Natural killer cell treated with Interleukin-12 subunit alpha and Interleukin-12 subunit beta and Interleukin-15 and Interleukin-18, amount 100 ng/mL, for 72 hours (primary cell): ENCODE measurements at regions not wholly inside any gene's neighbourhood (a gene's known extent, or its start where the extent isn't known, plus 50 kb on each side); places are given as distances from the start of the nearest gene placed in this dataset.

Experiments used
- ATAC-seq, 2 donors: fragments of 150-1000 bp; cut with Tn5 transposase in 1 of 2; sonication (Bioruptor Pico), chemical (Tn5 transposase) in 1 of 2; 2 replicates each; pipeline ENCODE4 v1.10.0; 2021
- DNase-seq: peaks from one replicate; pipeline ENCODE4 v3.0.0; 2022; ENCODE audit warnings: low spot score
- H3K27ac Mint-ChIP-seq, 2 donors: 1 replicate in 1 of 2; 2 replicates in 1 of 2; pipeline ENCODE4 v1.8.0; 2022; ENCODE audit warnings: mixed read lengths in 2 of 2, mild to moderate bottlenecking in 1 of 2, moderate library complexity in 1 of 2
- H3K27me3 Mint-ChIP-seq, 2 donors: 1 replicate in 1 of 2; 2 replicates in 1 of 2; pipeline ENCODE4 v1.8.0; 2022; ENCODE audit warnings: mixed read lengths in 2 of 2
- H3K36me3 Mint-ChIP-seq: one replicate; pipeline ENCODE4 v1.8.0; 2022; ENCODE audit warnings: mixed read lengths
- H3K4me1 Mint-ChIP-seq, 2 donors: 1 replicate in 1 of 2; 2 replicates in 1 of 2; pipeline ENCODE4 v1.8.0; 2022; ENCODE audit warnings: low read depth in 2 of 2, mixed read lengths in 2 of 2, mild to moderate bottlenecking in 1 of 2
- H3K4me3 Mint-ChIP-seq: one replicate; pipeline ENCODE4 v1.8.0; 2022; ENCODE audit warnings: mixed read lengths
- H3K9me3 Mint-ChIP-seq: 2 replicates; pipeline ENCODE4 v1.8.0; 2022; ENCODE audit warnings: mixed read lengths

DNA sequence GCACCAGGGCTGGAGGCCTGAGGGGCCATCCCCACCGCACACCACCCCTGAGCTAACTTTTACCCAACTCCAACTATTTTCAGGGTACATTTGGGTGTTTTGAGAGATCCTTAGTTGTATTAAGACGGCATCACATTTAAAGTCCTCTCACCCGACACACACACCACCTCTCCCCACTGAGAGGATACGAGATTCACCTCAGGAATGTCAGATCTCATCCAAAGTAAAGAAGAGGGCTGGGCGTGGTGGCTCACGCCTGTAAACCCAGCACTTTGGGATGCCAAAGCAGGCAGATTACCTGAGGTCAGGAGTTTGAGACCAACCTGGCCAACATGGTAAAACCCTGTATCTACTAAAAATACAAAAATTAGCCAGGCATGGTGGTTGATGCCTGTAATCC lies 88.4 kb downstream of the RBFOX3 start:
- H3K4me1 Mint-ChIP-seq: no peaks in the 10 kb centered on the region
- H3K27ac Mint-ChIP-seq: no peak overlapping the region
- H3K9me3 Mint-ChIP-seq: no peaks in the 10 kb centered on the region
- no peak overlapping the region for H3K4me3 Mint-ChIP-seq
- no peak for DNase-seq
- H3K36me3 Mint-ChIP-seq: no peaks in the 10 kb centered on the region
- H3K27me3 Mint-ChIP-seq: no peaks in the 10 kb centered on the region
- ATAC-seq: no peak

DNA sequence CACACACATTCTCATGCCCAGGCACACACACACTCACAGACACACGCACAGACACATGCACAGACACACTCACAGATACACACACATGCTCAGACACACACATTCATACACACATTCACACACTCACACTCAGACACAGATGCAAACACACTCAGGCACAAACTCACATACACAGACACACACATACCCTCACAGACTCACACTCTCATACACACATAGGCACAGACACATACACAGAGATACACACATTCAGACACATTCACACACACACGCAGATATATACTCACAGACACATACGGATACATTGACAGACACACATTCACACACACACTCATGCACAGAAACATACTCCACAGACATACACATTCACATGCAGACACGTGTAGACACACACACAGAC lies 89.6 kb downstream of the RBFOX3 start:
- H3K4me1 Mint-ChIP-seq: no peaks in the 10 kb centered on the region
- no peak overlapping the region for H3K27ac Mint-ChIP-seq
- no peak overlapping the region for H3K4me3 Mint-ChIP-seq
- no peaks in the 10 kb centered on the region for H3K27me3 Mint-ChIP-seq
- no peak for DNase-seq
- no peak for ATAC-seq
- no peaks in the 10 kb centered on the region for H3K36me3 Mint-ChIP-seq
- H3K9me3 Mint-ChIP-seq: no peaks in the 10 kb centered on the region

DNA sequence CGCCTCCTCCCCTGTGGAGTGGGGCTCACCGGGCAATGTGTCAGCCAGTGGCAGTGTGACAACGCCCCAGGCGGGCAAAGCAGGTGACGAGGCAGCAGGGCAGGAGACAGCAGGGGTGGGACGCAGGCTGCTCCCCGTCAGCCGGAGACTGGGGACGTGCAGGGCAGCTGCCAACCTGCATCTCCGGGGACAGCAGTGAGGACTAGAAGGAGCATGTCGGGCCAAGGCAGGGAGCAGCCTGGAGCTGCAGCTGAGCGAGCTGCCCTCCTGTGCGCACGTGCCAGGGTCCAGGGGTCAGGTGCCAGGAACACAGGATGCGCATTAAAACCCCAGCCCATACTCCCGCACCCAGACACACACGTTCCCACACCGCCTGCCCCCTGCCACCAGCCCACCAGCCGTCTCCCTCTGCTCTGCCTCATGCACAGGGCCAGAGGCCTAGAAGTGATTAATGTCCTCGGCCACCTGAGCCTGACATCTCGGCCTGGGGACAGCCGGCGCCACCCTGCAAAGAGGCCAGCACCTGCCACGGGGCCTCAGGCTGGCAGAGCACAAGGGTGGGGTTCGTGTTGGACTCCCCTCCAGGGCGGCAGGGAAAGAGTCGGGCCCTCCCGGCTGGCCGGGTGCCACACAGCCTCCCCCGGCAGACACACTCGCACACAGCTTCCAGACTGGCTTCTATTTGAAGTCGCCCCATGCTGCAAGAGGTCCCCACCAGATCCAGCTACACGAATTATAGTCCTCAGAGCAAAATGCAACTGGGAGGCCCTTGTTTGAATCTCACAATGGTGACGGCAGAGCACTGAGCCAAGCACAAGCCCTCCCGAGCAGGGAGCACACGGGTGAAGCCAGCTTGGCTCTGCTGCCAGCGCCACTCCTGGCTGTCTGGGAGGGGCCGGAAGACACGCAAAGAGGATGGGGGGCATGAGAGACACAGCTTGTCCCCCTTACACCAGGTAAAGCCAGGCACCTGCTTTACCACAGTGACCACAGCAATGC lies 90.4 kb downstream of the RBFOX3 start:
- Mint-ChIP-seq H3K27ac (no peak overlapping the region), H3K27me3 (peaks cover 0 to 5% of the 10 kb centered on the region in 2 donors), H3K36me3 (no peaks in the 10 kb centered on the region), H3K4me3 (no peak overlapping the region), H3K4me1 (no peaks in the 10 kb centered on the region), H3K9me3 (no peaks in the 10 kb centered on the region)
- ATAC-seq: peak in 1 of 2 donors; percentile 33
- DNase-seq: no peak

DNA sequence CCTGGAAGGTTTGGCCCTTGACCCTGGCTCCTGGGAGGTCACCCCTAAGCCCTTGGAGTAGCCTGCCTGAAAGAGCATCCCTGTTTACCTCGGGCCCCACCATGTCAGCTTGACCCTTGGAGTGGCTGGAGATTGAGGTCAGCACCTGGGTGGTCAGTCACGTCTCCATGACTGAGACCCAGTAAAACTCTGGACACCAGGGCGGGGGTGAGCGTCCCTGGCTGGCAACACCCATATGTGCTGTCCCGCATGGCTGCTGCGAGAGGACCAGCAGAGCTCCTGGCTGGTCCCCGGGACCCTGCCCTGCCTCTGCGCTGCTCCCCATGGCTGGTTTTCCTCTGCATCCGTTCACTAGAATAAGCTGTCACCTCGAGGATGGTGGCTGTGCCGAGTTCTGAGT lies 91.2 kb downstream of the RBFOX3 start:
- Mint-ChIP-seq H3K27me3 (peaks cover 0 to 5% of the 10 kb centered on the region in 2 donors), H3K36me3 (no peaks in the 10 kb centered on the region), H3K4me1 (no peaks in the 10 kb centered on the region), H3K4me3 (no peak overlapping the region), H3K9me3 (no peaks in the 10 kb centered on the region), H3K27ac (no peak overlapping the region)
- DNase-seq (no peak), ATAC-seq (no peak)

DNA sequence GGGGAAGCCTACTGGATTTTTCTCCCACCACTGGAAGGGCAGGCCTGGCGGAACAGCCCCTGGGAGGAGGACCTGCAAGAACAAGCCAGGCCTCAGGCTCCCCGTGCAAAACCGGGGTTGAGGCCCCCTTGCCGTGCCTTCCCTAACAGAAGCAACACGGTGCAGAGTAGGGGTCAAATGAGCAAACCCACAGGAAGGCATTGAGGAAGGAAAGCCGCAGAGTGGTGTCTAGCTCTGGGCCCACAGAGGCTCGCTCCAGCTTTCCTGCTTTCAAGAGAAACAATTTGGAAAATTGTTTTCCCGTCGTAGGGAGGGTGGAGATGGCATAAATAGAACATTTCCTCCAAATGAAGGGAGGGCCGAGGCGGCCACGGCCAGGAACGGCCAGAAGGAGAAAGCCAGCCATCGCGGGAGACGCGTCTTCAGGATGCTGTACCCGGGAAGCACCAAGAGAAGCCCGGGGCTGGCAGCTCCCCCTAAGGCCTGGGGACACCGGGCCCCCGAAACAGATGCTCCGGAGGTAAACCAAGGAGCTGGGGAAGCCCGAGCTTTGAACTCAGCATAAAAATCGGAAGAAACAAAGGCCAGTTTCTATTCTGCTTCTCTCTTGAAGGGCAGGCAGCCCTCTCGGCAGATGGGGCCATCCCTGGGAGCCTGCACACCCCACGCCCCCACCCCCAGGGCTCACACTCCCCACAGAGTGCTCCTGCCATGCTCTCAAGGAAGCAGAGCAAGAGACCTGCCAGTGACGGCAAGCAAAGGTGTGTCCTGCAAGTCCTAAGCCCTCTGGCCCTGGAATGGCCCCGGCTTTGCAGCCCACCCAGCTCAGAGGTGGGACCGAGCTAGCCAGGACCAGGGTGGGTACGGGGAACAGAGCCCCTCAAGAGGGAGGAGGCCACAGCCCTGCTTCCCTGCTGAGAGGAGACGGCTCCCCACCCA lies 92.0 kb downstream of the RBFOX3 start:
- H3K4me3 Mint-ChIP-seq: no peak overlapping the region
- ATAC-seq (no peak), DNase-seq (no peak)
- no peaks in the 10 kb centered on the region for H3K9me3 Mint-ChIP-seq
- no peak overlapping the region for H3K27ac Mint-ChIP-seq
- no peaks in the 10 kb centered on the region for H3K36me3 Mint-ChIP-seq
- H3K4me1 Mint-ChIP-seq: no peaks in the 10 kb centered on the region
- H3K27me3 Mint-ChIP-seq: peaks cover 0 to 5% of the 10 kb centered on the region in 2 donors

DNA sequence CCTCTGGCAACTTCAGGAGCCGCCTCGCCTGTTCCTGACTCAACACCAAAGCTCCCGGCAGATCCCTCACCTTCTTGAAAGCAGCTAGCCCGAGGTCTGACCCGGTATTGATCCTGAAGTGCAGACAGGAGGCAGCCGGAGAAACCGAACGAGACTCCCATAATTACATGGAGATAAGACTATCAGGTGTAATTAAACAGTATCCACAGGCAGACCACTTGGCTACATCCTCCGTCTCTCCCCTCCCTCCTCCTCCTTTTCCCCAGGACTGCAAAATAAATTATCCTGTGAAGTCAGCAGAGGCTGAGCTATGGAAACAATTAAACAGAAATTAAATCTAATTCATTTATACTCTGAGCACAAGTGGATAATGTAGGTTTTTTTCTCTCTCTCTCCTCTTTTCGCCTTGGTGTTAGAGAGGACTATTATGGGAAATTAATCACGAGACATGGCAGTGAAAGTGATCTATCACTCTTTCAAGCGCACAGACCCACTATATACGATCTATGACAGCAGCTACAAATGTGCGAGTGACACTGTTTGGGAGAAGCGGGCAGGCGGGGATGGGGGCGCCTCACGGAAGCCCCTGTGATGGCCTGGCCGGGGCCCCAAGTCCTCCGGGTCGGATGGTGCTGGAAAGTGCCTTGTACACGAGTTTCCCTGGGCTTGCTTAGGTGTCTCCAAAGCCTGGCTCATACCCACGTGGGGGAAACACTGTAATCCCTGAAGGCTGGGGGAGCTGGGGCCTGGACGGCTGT lies 92.8 kb downstream of the RBFOX3 start:
- no peaks in the 10 kb centered on the region for H3K36me3 Mint-ChIP-seq
- ATAC-seq (no peak), DNase-seq (no peak)
- H3K4me1 Mint-ChIP-seq: no peaks in the 10 kb centered on the region
- peaks cover 0 to 5% of the 10 kb centered on the region in 2 donors for H3K27me3 Mint-ChIP-seq
- no peak overlapping the region for H3K27ac Mint-ChIP-seq
- H3K4me3 Mint-ChIP-seq: no peak overlapping the region
- no peaks in the 10 kb centered on the region for H3K9me3 Mint-ChIP-seq

DNA sequence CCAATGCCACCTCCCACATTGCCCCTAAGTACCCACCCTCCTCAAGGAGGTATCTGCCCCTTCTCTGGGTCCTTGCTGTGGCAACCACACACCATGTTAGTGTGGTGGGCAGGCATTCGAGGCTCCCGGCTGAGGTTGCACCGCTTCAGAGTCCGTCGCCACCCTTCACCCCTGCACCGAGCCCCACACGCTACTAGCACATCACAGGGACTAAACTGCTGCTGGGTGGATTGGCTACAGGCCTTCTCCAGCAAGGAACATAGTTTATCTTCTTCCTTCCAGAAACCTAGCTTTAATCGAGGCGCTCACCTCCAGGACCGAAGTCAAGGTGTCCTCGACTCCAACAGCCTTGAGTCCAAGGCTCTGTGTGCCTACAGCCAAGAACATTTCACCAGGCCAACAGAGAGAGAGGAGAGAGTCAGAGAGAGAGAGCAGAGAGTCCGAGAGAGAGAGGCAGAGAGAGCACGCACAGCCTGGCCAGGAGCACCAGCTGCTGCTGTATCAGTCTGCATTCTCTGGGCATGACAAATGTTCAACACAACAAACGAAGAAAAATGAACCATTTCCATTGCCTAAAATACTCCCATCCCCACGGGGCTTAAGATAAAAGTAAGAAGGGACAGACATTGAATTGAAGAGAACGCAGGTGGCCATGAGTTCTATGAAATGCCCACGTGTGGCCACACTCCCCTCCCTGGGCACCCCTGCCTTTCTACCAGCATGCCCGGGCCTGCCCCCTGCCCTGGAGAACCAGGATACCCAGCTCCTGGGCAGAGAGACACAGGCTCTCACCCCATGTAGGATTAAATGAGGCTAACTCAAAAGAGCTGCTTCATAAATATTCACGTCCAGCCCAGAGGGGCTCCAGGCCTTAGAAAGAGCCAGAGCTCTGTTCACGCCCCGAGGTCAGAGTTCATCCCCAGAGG lies 94.9 kb downstream of the RBFOX3 start:
- ATAC-seq (no peak), DNase-seq (no peak)
- Mint-ChIP-seq H3K27ac (no peak overlapping the region), H3K4me3 (no peak overlapping the region), H3K27me3 (peaks cover 0 to 5% of the 10 kb centered on the region in 2 donors), H3K4me1 (no peaks in the 10 kb centered on the region), H3K9me3 (no peaks in the 10 kb centered on the region), H3K36me3 (no peaks in the 10 kb centered on the region)

DNA sequence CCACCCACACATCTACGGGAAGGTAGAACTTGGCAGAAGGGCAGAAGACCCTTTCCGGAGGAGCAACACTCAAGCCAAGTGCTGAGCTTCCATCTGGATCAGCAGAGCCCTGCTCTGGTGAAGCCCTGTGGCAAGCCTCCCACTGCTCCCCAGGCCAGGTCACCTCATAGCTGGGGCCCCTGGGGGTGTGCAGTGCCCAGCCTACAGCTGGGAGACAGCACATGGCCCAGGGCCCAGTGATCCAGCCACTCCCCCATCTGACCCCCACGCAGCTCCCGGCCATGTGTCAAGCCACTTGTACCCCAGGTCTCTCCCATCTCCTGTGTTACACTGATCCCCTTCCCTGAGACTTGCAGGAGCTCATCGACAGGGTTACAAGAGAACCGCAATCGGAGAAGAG lies 95.7 kb downstream of the RBFOX3 start:
- Mint-ChIP-seq H3K4me3 (no peak overlapping the region), H3K27ac (no peak overlapping the region), H3K27me3 (peaks cover 0 to 5% of the 10 kb centered on the region in 2 donors), H3K36me3 (no peaks in the 10 kb centered on the region), H3K4me1 (no peaks in the 10 kb centered on the region), H3K9me3 (no peaks in the 10 kb centered on the region)
- DNase-seq (no peak), ATAC-seq (peak in 1 of 2 donors; percentile 40)

DNA sequence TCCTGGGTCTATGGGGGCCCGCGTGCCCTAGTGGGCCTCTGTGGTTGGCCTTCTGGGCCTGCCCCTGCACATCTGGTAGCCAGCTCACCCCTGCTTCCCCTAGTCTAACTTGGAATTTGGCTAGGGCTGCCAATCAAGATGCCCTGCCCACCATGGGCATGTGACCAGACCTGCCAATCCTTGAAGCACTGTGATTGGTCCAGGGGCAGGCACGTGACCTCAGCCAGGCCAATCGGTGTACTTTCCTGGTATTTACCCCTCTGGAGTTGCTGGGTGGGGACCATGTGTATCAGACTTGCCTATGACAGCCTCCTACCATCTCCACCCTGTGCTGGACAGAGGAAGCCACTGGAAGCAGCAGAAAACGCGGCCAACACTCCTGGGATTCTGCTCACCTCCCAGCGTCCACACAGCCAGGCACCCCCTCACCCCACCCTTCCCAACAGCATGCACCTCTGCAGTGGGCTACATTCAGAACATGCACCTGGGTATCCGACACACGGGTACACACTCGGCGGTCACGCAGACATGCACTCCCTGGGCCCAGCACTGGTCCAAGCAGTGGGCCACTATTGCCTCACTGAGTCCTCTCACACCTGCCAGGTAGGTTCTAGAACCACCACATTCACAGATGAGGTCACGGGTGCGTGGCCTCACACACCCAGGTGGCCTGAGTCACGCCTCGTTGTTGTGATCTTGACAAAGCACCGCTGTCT lies 96.9 kb downstream of the RBFOX3 start:
- H3K4me3 Mint-ChIP-seq: no peak overlapping the region
- DNase-seq (no peak), ATAC-seq (no peak)
- peaks cover 0 to 5% of the 10 kb centered on the region in 2 donors for H3K27me3 Mint-ChIP-seq
- H3K9me3 Mint-ChIP-seq: no peaks in the 10 kb centered on the region
- H3K36me3 Mint-ChIP-seq: no peaks in the 10 kb centered on the region
- no peak overlapping the region for H3K27ac Mint-ChIP-seq
- no peaks in the 10 kb centered on the region for H3K4me1 Mint-ChIP-seq

DNA sequence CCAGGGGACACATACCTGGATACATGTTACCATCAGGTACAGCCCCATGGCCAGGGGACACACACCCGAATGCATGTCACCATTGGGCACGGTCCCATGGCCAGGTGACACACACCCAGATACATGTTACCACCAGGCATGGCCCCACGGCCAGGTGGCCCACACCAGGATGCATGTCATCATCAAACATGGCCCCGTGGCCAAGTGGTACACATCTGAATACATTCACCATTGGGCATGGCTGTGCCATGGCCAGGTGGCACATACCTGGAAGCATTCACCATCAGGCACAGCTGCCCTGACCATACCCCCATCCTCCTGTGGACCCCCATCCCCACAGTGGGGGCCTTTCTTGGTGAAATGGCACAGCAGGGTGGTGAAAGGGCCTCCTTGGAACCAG lies 97.6 kb downstream of the RBFOX3 start:
- Mint-ChIP-seq H3K4me1 (no peaks in the 10 kb centered on the region), H3K27ac (no peak overlapping the region), H3K4me3 (no peak overlapping the region), H3K36me3 (no peaks in the 10 kb centered on the region), H3K27me3 (peaks cover 0 to 5% of the 10 kb centered on the region in 2 donors), H3K9me3 (no peaks in the 10 kb centered on the region)
- no peak for ATAC-seq
- DNase-seq: no peak

DNA sequence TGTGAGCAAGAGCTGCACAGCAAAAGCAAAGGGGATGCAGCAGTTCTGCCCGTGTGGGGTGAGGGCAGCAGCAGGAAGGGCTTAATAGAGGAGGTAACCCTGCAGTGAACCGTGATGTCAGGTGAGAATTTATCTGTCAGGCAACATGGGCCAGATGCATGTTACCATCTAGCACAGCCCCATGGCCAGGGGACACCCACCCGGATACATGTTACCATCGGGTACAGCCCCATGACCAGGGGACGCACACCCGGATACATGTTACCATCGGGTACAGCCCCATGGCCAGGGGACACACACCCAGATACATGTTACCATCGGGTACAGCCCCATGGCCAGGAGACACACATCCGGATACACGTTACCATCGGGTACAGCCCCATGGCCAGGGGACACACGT lies 99.4 kb downstream of the RBFOX3 start:
- H3K27ac Mint-ChIP-seq: no peak overlapping the region
- H3K27me3 Mint-ChIP-seq: peaks cover 0 to 5% of the 10 kb centered on the region in 2 donors
- ATAC-seq (no peak), DNase-seq (no peak)
- H3K9me3 Mint-ChIP-seq: no peaks in the 10 kb centered on the region
- no peaks in the 10 kb centered on the region for H3K4me1 Mint-ChIP-seq
- no peaks in the 10 kb centered on the region for H3K36me3 Mint-ChIP-seq
- no peak overlapping the region for H3K4me3 Mint-ChIP-seq

DNA sequence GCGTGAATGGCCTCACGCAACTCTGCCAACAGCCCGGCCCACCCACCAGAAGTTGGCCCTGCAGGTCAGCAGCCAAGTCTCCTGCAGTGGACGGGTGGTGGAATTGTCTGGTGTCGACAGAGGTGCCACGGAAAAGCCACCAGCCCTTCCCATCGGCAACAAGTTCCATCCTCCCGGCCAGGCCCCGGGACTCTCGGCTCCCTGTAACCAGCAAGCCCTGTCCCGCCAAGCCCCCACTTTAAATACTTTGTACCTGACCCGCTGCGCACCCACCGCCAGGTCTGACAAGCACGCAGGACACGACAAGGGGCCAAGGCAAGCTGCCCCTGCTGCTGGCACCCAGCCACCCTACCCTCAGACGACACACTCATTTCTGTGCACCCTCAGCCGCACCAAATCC lies 100.8 kb downstream of the RBFOX3 start:
- Mint-ChIP-seq H3K4me1 (no peaks in the 10 kb centered on the region), H3K27me3 (no peaks in the 10 kb centered on the region), H3K4me3 (no peak overlapping the region), H3K36me3 (no peaks in the 10 kb centered on the region), H3K9me3 (no peaks in the 10 kb centered on the region), H3K27ac (no peak overlapping the region)
- DNase-seq (no peak), ATAC-seq (no peak)
